ENCODE measurements at regions not wholly inside any gene's neighbourhood (a gene's known extent, or its start where the extent isn't known, plus 50 kb on each side); places are given as distances from the start of the nearest gene placed in this dataset.

DNA sequence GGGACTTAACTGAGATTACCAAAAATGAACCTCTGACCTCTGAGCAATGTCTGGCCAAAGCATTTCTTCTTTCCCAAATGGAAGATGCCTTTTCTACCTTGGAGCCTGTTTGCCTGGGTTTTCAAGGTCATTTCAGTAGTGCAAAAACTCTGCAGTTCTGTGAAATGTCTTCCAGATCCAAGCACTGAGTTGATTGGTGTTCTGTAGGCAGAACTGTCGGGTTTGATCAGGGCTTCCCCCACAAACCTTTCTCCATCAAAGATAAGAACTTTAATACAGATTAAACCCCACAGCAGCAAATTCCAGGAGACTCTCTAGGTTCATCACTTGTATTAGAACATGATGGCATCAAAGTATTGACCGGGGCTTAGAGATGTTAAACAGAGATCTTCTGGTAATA, 192.7 kb upstream of the TOPAZ1 start:
- TF ChIP-seq, protein P1, sequence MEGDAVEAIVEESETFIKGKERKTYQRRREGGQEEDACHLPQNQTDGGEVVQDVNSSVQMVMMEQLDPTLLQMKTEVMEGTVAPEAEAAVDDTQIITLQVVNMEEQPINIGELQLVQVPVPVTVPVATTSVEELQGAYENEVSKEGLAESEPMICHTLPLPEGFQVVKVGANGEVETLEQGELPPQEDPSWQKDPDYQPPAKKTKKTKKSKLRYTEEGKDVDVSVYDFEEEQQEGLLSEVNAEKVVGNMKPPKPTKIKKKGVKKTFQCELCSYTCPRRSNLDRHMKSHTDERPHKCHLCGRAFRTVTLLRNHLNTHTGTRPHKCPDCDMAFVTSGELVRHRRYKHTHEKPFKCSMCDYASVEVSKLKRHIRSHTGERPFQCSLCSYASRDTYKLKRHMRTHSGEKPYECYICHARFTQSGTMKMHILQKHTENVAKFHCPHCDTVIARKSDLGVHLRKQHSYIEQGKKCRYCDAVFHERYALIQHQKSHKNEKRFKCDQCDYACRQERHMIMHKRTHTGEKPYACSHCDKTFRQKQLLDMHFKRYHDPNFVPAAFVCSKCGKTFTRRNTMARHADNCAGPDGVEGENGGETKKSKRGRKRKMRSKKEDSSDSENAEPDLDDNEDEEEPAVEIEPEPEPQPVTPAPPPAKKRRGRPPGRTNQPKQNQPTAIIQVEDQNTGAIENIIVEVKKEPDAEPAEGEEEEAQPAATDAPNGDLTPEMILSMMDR (conservative IDR thresholded peaks at IDR 0.05; ENCODE audit: low read depth, low read length), result no peak
- no peak overlapping the region for H3K4me3 ChIP-seq (ENCODE audit: low read depth, low read length)
- DNase-seq (ENCODE audit: low read depth), result no peak

- TF ChIP-seq, protein P1 (conservative IDR thresholded peaks at IDR 0.05; ENCODE audit: low read depth, low read length), result no peak
- DNase-seq (ENCODE audit: low read depth), result no peak
- no peak overlapping the region for H3K4me3 ChIP-seq (ENCODE audit: low read depth, low read length)
These were observed 191.6 kb upstream of the TOPAZ1 start for GRCh38 chr3:44050101-44050500.

GRCh38 chr3:44050867-44051266, 190.8 kb upstream of the TOPAZ1 start:
- TF ChIP-seq, protein P1 (conservative IDR thresholded peaks at IDR 0.05; ENCODE audit: low read depth, low read length), result no peak
- H3K4me3 ChIP-seq (ENCODE audit: low read depth, low read length), result no peak overlapping the region
- DNase-seq (ENCODE audit: low read depth), result no peak

DNA sequence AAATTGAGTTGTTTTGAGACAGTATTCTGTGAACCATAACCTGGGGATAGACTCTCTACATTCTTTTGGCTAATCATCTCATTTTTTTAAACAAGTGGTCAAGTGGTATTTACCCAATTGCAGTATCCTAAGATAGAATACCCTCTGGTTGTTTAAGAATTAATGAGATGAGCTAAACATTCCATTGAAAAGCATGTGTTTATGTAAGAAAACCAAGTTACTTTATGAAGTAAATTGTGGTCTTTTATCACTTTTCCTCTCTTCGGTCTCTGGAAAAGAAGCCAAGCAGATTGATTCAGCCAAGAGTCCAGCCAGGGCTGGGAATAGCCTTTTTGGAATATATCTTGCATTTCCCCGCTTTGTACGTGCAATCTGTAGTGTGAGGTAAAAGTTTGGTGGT, 185.7 kb upstream of the TOPAZ1 start:
- DNase-seq (ENCODE audit: low read depth), result no peak
- TF ChIP-seq, protein P1 (conservative IDR thresholded peaks at IDR 0.05; ENCODE audit: low read depth, low read length), result no peak
- no peak overlapping the region for H3K4me3 ChIP-seq (ENCODE audit: low read depth, low read length)

DNA sequence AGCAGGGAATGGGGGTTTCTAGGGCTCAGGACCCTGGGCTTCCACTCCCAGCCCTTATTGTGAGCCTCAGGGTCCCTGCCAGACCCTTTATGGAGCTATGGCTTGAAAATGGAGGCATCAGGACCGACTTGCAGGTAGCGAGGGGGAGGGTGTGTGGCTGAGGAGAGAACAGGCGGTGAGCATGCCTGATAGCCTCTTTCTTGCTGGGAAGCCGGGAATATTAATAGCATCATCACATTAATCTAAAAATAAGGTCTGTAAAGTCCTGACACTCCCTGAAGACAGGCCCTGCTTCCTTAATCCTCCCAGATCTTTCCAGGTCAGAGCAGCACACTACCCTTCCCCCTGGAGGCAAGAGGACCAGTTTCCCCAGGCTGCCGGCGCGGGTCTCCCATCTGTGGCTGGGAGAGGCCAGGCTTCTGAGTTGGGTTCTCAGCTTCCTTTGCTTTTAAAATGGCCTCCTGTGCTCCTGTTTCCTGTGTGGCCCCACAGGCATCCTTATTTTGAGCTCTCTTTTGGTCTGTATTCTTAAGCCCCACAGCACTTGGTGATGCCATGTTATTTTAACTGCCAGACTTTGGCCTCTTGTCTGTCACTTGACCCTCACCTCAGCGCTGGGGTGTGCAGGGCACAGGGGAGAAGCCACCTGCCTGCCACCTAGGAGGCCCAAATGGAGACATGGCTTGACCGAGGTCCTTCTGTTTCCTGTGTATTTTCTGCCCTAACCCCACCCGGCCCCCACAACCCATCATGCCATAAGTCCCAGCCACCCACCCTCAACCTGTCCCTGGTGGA, 185.0 kb upstream of the TOPAZ1 start:
- no peak for DNase-seq (ENCODE audit: low read depth)
- TF ChIP-seq, protein P1 (conservative IDR thresholded peaks at IDR 0.05; ENCODE audit: low read depth, low read length), result no peak
- H3K4me3 ChIP-seq (ENCODE audit: low read depth, low read length), result no peak overlapping the region

DNA sequence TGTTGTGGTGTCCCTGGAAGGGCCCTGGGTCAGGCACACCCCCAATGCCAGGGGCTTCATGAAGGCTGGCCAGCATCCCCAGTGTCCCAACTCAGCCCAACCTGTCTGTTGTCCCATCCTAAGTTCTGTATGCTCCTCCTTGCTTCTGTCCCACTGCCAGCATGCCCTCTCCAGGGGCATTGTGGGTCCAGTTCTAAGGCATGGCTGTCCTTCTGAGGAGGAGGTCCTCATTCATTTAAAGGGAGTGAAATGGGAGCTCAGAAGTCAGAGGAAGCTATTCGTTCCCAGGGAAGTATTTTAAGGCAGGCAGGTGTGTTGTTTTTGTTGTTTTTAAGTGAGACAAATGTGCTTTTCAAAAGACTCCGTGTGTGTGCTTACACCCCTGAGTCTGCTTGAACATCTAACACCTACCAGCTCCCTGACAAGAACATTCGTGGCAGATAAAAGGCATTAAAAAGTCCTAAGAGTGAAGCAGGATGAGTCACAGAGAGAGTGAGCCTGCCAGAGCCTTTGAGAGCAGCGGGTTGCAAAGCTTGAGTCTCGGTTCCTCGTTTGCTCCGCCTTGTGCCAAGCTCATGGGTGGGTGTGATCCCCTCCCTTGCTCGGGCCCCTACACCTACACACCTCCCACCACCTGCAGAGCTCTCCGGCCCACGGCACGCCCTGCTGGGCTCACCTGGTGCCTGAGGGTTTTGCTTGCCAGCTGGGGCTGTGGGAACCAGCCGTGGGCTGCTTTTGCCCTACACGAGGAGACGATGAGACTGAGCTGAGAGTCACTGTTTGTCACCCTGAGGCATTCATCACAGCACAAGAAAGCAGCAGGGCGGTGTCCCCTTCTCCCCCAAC, 183.4 kb upstream of the TOPAZ1 start:
- TF ChIP-seq, protein P1 (conservative IDR thresholded peaks at IDR 0.05; ENCODE audit: low read depth, low read length), result no peak
- no peak overlapping the region for H3K4me3 ChIP-seq (ENCODE audit: low read depth, low read length)
- DNase-seq (ENCODE audit: low read depth), result no peak

All from epithelial cell of proximal tubule (primary cell).